ENCODE measurements at regions not wholly inside any gene's neighbourhood (a gene's known extent, or its start where the extent isn't known, plus 50 kb on each side); places are given as distances from the start of the nearest gene placed in this dataset.

DNA sequence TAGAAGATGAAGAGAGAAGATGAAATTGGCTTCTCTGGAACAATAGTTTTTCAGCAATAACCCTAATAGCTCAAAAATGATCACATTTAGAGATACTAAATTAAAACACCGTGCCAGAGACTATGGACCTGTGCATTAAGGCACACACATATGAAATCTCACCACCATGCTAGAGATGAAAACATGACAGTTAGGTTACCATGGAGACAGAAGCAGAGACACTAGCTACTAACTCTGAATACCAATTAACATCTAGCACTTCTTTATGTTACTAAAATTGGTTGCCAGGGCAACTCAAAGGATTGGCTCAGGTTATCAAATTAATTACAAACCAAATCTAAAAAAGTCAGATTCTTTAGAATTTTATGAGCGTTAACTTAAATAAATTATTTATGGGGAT lies 337.7 kb downstream of the PLK2 start:
- H3K27ac ChIP-seq, result no peak overlapping the region
- TF ChIP-seq ZFX (IDR thresholded peaks at IDR 0.05; ENCODE audit: borderline replicate concordance), result no peak
- TF ChIP-seq, protein P1, sequence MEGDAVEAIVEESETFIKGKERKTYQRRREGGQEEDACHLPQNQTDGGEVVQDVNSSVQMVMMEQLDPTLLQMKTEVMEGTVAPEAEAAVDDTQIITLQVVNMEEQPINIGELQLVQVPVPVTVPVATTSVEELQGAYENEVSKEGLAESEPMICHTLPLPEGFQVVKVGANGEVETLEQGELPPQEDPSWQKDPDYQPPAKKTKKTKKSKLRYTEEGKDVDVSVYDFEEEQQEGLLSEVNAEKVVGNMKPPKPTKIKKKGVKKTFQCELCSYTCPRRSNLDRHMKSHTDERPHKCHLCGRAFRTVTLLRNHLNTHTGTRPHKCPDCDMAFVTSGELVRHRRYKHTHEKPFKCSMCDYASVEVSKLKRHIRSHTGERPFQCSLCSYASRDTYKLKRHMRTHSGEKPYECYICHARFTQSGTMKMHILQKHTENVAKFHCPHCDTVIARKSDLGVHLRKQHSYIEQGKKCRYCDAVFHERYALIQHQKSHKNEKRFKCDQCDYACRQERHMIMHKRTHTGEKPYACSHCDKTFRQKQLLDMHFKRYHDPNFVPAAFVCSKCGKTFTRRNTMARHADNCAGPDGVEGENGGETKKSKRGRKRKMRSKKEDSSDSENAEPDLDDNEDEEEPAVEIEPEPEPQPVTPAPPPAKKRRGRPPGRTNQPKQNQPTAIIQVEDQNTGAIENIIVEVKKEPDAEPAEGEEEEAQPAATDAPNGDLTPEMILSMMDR (IDR thresholded peaks at IDR 0.05), result no peak

DNA sequence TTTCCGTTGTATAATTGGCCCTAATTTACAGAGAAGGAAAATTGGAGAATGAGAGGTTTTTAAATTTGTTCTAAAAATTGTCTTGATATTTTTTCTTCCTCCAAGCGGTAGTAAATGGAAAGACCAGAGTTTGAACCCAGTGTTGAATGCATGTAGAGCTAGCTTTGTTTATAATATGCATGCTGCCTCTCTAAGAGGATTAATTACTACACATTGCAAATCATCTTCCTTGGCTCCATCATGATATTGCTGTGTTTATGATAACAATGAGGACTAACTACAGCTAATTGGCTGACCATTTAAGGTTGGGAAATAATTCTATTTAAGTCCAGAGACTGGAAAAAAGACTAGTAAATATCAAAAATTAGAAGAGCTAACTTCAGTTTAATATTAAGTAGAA lies 338.5 kb downstream of the PLK2 start:
- TF ChIP-seq, protein P1 (IDR thresholded peaks at IDR 0.05), result no peak
- TF ChIP-seq ZFX (IDR thresholded peaks at IDR 0.05; ENCODE audit: borderline replicate concordance), result no peak

DNA sequence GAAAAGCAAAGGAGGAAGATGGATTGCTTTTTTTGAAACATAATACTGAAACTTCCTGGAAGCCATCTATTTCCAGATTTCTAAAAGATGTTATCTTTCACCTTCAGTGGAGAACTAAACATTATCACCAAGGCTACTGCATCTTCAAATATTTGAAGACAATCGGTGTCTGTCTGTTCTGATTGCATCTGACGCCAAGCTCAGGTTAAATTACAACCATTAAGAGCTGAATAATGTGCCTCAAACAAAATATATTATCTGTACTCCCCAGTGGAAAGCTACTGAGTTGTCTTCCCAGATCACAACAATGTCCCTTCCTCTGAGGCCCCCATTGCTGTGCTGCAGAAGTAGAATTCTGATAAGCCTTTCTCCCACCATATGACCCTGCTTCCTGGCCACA lies 342.3 kb downstream of the PLK2 start:
- peak overlapping the region; percentile 53 for H3K27ac ChIP-seq
- TF ChIP-seq, protein P1 (IDR thresholded peaks at IDR 0.05), result no peak
- no peak for TF ChIP-seq ZFX (IDR thresholded peaks at IDR 0.05; ENCODE audit: borderline replicate concordance)

More for the DNA sequence above, 338.5 kb downstream of the PLK2 start:
- H3K27ac ChIP-seq, result no peak overlapping the region

DNA sequence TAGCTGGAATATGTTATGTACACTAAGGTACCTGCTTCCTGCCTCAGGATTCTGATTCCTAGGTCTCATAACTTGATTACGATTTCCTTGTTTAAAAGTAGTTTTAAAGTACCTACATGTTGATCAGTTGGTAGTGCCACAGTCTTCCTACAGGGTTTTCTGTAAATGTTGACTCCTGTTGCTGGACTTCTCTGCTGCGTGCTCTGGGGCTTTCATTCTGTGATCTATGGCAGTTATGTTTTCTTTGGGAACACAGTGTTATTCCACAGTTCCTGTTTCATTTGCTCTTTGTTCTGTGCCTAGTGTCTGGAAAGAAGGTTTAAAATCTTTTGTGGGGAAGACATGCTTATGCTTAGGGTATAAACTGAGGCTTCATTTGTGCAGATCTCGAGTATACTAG lies 343.5 kb downstream of the PLK2 start:
- TF ChIP-seq, protein P1 (IDR thresholded peaks at IDR 0.05), result no peak
- TF ChIP-seq ZFX (IDR thresholded peaks at IDR 0.05; ENCODE audit: borderline replicate concordance), result no peak
- H3K27ac ChIP-seq, result peak overlapping the region; percentile 53; the same call in 1 of the 2 replicates

DNA sequence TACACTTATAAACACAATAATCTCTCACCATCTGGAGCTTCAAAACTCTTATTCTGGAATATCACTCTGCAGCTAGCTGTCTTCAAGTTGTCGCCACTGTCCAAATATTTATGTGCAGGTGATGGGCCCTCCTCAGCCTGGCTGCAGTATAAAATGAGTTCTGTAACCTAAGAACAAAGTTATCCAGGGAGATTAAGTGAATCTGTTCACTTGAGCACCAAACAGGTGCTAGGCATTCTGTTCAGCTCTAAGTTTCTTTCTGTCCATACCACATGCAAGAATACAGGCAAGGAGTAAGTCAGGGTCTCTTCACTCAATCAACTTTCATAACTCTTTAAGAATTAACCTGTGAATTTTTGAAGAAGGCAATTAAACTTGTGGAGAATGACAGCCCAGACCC lies 344.1 kb downstream of the PLK2 start:
- TF ChIP-seq, protein P1 (IDR thresholded peaks at IDR 0.05), result no peak
- TF ChIP-seq ZFX (IDR thresholded peaks at IDR 0.05; ENCODE audit: borderline replicate concordance), result no peak
- H3K27ac ChIP-seq, result no peak overlapping the region

DNA sequence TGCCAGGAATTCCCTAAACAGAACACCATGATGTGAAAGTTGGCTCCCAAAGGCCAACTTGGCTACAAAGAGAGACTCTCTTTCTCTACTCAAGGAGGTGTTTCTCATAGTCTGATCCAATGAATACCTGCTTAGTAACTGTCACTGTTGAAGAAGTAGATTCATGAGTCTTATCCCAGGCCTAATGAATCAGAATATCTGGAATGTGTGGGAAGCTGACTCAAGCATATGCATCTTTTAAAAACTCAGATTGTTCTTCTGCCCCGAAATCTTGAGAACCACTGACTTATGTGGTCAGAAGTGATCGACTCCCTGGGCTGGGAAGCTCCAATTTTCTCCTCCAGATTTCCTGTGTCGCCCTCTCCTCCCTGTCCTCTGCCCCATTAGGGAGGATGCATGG lies 345.6 kb downstream of the PLK2 start:
- H3K27ac ChIP-seq, result no peak overlapping the region
- TF ChIP-seq ZFX (IDR thresholded peaks at IDR 0.05; ENCODE audit: borderline replicate concordance), result no peak
- TF ChIP-seq, protein P1 (IDR thresholded peaks at IDR 0.05), result no peak

DNA sequence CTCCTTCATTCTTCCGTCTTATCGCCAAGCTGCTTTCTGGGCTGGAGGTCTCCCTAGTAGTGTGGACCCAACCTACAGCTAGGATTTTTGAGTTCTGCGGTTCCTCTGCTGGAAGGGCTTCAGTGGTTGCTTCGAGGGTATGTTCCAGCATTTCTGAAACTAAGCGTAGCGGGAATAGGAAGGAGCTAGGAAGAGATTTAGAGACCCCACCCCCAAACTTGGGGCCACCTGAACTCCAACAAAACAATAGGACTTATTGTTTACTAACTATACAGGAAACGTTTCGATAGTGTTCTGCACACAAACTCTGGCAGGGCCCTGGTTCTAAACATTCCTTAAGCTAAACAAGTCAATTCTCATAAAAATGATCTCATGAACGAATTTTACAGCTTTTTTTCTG lies 346.7 kb downstream of the PLK2 start:
- TF ChIP-seq, protein P1 (IDR thresholded peaks at IDR 0.05), result no peak
- TF ChIP-seq ZFX (IDR thresholded peaks at IDR 0.05; ENCODE audit: borderline replicate concordance), result no peak
- H3K27ac ChIP-seq, result no peak overlapping the region

Measured in 22Rv1 (cell line).